HEK293 (cell line): ENCODE measurements at regions not wholly inside any gene's neighbourhood (a gene's known extent, or its start where the extent isn't known, plus 50 kb on each side); places are given as distances from the start of the nearest gene placed in this dataset.

Experiments
- CTCF ChIA-PET: fragments of 350-600 bp; formaldehyde crosslinking; extraction: SDS; loops from one replicate; lab custom pipeline; 2021; ENCODE audit warnings: antibody characterized with exemption; lab: Yijun Ruan, JAX
- POLR2A ChIA-PET: fragments of 300-600 bp; formaldehyde crosslinking; extraction: SDS; loops from one replicate; lab custom pipeline; 2020; ENCODE audit warnings: antibody characterized with exemption, inconsistent platforms; lab: Yijun Ruan, JAX
- H3K27ac ChIP-seq: fragments of 200-500 bp; sonication (Bioruptor generic); 2 replicates; pipeline ENCODE4 v1.5.1; 2014; ENCODE audit warnings: low read depth, low read length, control low read depth, inconsistent platforms; ENCODE audit errors: extremely low read depth
- H3K36me3 ChIP-seq, 2 experiments: fragments of 200-500 bp in 1 of 2; sonication (Bioruptor generic) in 1 of 2; 1 replicate in 1 of 2; 2 replicates in 1 of 2; pipeline ENCODE4 v1.5.1; 2014 to 2017; ENCODE audit warnings: inconsistent platforms in 2 of 2, low read length in 2 of 2; ENCODE audit not compliant: control insufficient read depth in 2 of 2, insufficient read depth in 1 of 2
- H3K4me1 ChIP-seq: fragments of 200-500 bp; sonication (Bioruptor generic); 2 replicates; pipeline ENCODE4 v1.5.1; 2014; ENCODE audit warnings: mild to moderate bottlenecking, low read length, inconsistent platforms; ENCODE audit not compliant: control insufficient read depth, insufficient read depth
- H3K4me3 ChIP-seq: 2 replicates; pipeline ENCODE4 v1.5.1; 2011; ENCODE audit warnings: low read depth, mild to moderate bottlenecking, control low read depth, low read length, moderate library complexity
- H3K9me3 ChIP-seq: fragments of 200-500 bp; sonication (Bioruptor generic); 2 replicates; pipeline ENCODE4 v1.5.1; 2014; ENCODE audit warnings: low read depth, low read length, inconsistent platforms; ENCODE audit not compliant: control insufficient read depth, insufficient read depth
- GLIS1 ChIP-seq: fragments of 450-650 bp; formaldehyde crosslinking; IDR thresholded peaks from 2 replicates; pipeline ENCODE4 v1.5.1; 2016; ENCODE audit warnings: missing biosample characterization, missing genetic modification characterization
- KLF1 ChIP-seq: fragments of 450-650 bp; formaldehyde crosslinking; IDR thresholded peaks from 2 replicates; pipeline ENCODE4 v1.5.1; 2016; ENCODE audit warnings: missing biosample characterization, missing genetic modification characterization
- MZF1 ChIP-seq: fragments of 450-650 bp; formaldehyde crosslinking; IDR thresholded peaks from 2 replicates; pipeline ENCODE4 v1.5.1; 2017; ENCODE audit warnings: missing biosample characterization, missing genetic modification characterization, borderline replicate concordance
- SALL2 ChIP-seq: fragments of 450-650 bp; formaldehyde crosslinking; IDR thresholded peaks from 2 replicates; pipeline ENCODE4 v1.5.0; 2017; ENCODE audit warnings: missing biosample characterization, mild to moderate bottlenecking, missing genetic modification characterization, borderline replicate concordance
- SCRT2 ChIP-seq: fragments of 450-650 bp; formaldehyde crosslinking; IDR thresholded peaks from 2 replicates; pipeline ENCODE4 v1.5.1; 2016; ENCODE audit warnings: missing biosample characterization, missing genetic modification characterization
- ZFP41 ChIP-seq: fragments of 450-650 bp; formaldehyde crosslinking; IDR thresholded peaks from 2 replicates; pipeline ENCODE4 v1.5.1; 2016; ENCODE audit warnings: missing biosample characterization, missing genetic modification characterization, borderline replicate concordance
- ZNF146 ChIP-seq: fragments of 450-650 bp; formaldehyde crosslinking; IDR thresholded peaks from 2 replicates; pipeline ENCODE4 v1.5.1; 2016; ENCODE audit warnings: missing biosample characterization, missing genetic modification characterization
- ZNF175 ChIP-seq: fragments of 450-650 bp; formaldehyde crosslinking; IDR thresholded peaks from 2 replicates; pipeline ENCODE4 v1.5.1; 2016; ENCODE audit warnings: missing biosample characterization, missing genetic modification characterization
- ZNF223 ChIP-seq: fragments of 450-650 bp; formaldehyde crosslinking; IDR thresholded peaks from 2 replicates; pipeline ENCODE4 v1.5.1; 2016; ENCODE audit warnings: missing biosample characterization, missing genetic modification characterization
- ZNF23 ChIP-seq: fragments of 450-650 bp; formaldehyde crosslinking; IDR thresholded peaks from 2 replicates; pipeline ENCODE4 v1.5.1; 2016; ENCODE audit warnings: missing biosample characterization, missing genetic modification characterization, borderline replicate concordance
- ZNF302 ChIP-seq: fragments of 450-650 bp; formaldehyde crosslinking; IDR thresholded peaks from 2 replicates; pipeline ENCODE4 v1.5.1; 2016; ENCODE audit warnings: missing biosample characterization, missing genetic modification characterization, low read depth
- ZNF391 ChIP-seq: fragments of 450-650 bp; formaldehyde crosslinking; IDR thresholded peaks from 2 replicates; pipeline ENCODE4 v1.5.1; 2016; ENCODE audit warnings: low read depth, missing biosample characterization, missing genetic modification characterization, borderline replicate concordance
- ZNF555 ChIP-seq: fragments of 450-650 bp; formaldehyde crosslinking; conservative IDR thresholded peaks from 2 replicates; pipeline ENCODE4 v1.5.1; 2017; ENCODE audit warnings: missing biosample characterization, mild to moderate bottlenecking, missing genetic modification characterization, inconsistent platforms
- TF ChIP-seq, protein P1 (sequence below): fragments of 450-650 bp; formaldehyde crosslinking; IDR thresholded peaks from 2 replicates; pipeline ENCODE4 v1.5.1; 2016; ENCODE audit warnings: missing biosample characterization, missing genetic modification characterization

DNA sequence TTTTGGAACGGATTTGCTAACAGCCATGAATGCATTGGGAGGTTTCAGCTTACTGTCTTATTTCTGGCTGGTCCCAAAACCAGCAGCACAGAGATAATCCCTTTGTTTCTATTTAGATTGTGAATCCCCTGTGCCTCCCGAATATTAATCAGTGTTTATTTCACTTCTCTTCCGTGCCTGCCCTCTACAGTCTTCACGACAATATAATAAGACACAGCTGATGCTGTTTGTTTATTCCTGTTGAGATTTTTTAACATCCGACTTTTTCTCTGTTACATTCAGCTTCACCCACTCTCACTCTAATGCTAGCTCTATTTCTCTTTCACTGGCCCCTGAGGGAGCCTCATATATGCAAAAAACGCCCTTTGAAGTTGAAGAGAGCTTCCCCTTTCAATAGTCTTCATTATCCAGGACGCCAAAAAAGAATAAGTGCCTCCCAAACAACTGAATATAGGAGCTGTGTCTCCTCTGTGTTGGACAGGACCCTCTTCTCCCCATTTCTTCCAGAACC lies 995.3 kb downstream of the ROBO2 start:
- H3K36me3 ChIP-seq = no peaks in the 10 kb centered on the region
- H3K4me1 ChIP-seq = no peaks in the 10 kb centered on the region
- ChIA-PET POLR2A (no interaction called here), CTCF (interaction anchor here (0.6 kb wide), 1 partner anchor 14 kb away, joined by 3 read pairs; no protein-coding TSS in a partner anchor)
- no peaks in the 10 kb centered on the region for H3K9me3 ChIP-seq
- TF ChIP-seq SCRT2 (tag by site-specific recombination) (no peak), GLIS1 (tag by site-specific recombination) (no peak), ZNF555 (tag by site-specific recombination) (no peak), ZNF302 (tag by site-specific recombination) (no peak)
- no peak overlapping the region for H3K4me3 ChIP-seq
- no peak overlapping the region for H3K27ac ChIP-seq

DNA sequence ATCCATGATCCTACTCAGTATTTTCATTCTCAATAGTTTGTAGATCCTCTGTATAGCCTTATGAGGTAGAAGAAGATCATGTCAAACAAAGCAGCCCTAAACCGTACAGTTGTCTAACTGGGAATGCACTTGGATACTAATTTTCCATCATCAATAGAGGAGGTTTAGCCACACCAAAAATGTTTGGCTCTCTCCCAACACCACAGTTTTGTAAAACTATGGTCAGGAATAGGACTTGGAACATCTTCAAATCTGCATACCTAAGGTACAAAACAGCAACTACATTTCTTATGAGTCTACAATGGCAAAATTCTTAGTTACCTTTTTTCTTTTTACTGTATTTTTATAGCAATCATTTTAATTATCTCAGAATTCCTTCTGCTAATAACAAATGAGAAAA lies 1001.6 kb downstream of the ROBO2 start:
- CTCF ChIA-PET = no interaction called here
- Histone ChIP-seq H3K4me1 (no peaks in the 10 kb centered on the region), H3K9me3 (no peaks in the 10 kb centered on the region)

DNA sequence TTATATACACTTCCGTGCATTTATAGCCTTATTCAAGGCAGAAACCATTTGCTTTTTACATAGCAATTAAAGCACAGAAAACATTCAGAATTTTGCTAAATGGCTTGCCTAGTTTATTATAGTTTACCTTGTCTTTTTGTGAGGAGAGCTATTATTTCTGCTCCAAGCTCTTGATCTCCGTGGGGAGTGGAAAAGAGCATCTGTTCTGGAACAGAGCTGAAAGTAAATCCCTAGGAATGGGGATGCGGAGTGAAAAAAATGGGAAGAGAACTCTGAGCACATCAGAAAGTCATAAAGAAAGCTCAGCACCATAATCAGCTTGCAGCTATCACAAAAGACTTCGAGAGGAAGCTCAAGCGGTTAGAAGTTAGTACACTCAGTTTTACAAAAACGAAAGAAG lies 1006.7 kb downstream of the ROBO2 start:
- no peak overlapping the region for H3K4me3 ChIP-seq
- H3K9me3 ChIP-seq = no peaks in the 10 kb centered on the region
- ChIA-PET CTCF (no interaction called here), POLR2A (no interaction called here)
- TF ChIP-seq MZF1 (tag by site-specific recombination) (0 out of 2 replicates have a peak, but pooled peaks have one; percentile 45), ZNF23 (no peak)
- no peaks in the 10 kb centered on the region for H3K36me3 ChIP-seq
- no peak overlapping the region for H3K27ac ChIP-seq
- no peaks in the 10 kb centered on the region for H3K4me1 ChIP-seq

More for the DNA sequence above, 1001.6 kb downstream of the ROBO2 start:
- POLR2A ChIA-PET = no interaction called here
- Histone ChIP-seq H3K4me3 (no peak overlapping the region), H3K36me3 (no peaks in the 10 kb centered on the region), H3K27ac (no peak overlapping the region)
- no peak for TF ChIP-seq ZNF223
- TF ChIP-seq, protein P1, sequence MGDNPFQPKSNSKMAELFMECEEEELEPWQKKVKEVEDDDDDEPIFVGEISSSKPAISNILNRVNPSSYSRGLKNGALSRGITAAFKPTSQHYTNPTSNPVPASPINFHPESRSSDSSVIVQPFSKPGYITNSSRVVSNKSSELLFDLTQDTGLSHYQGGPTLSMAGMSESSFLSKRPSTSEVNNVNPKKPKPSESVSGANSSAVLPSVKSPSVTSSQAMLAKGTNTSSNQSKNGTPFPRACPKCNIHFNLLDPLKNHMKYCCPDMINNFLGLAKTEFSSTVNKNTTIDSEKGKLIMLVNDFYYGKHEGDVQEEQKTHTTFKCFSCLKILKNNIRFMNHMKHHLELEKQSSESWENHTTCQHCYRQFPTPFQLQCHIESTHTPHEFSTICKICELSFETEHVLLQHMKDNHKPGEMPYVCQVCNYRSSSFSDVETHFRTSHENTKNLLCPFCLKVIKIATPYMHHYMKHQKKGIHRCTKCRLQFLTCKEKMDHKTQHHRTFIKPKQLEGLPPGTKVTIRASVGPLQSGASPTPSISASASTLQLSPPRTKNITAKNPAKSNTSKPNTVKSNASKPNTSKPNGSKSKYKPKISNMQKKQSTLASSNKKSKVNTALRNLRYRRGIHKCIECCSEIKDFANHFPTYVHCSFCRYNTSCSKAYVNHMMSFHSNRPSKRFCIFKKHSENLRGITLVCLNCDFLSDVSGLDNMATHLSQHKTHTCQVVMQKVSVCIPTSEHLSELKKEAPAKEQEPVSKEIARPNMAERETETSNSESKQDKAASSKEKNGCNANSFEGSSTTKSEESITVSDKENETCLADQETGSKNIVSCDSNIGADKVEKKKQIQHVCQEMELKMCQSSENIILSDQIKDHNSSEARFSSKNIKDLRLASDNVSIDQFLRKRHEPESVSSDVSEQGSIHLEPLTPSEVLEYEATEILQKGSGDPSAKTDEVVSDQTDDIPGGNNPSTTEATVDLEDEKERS (tag by site-specific recombination) = no peak
- no peak for TF ChIP-seq ZNF175 (tag by site-specific recombination)
- TF ChIP-seq KLF1 = no peak

DNA sequence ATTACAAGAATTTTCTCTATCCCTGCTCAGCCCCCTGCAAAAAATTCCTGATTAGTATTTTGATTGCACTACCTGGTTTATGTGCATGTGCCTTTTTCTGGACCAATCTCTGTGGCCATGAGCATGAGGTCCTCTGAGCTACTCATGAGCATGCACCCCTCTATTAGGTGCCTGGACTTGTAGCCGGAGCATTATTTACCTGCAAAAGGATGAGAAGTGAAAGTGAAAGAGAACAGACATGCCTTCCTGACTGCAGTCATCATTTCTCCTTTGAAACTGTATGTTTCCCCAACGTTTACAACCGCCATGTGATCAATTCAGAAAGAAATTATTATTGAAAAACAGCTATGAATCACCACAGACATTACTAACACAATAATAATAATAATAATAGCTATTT lies 1008.8 kb downstream of the ROBO2 start:
- Histone ChIP-seq H3K4me3 (no peak overlapping the region), H3K9me3 (no peaks in the 10 kb centered on the region), H3K36me3 (no peaks in the 10 kb centered on the region), H3K27ac (no peak overlapping the region)
- CTCF ChIA-PET = interaction anchor here (0.7 kb wide), 1 partner anchor 1036 kb away, joined by 4 read pairs; no protein-coding TSS in a partner anchor
- POLR2A ChIA-PET = no interaction called here
- TF ChIP-seq ZNF223 (no peak), ZNF391 (tag by site-specific recombination) (no peak), ZFP41 (tag by site-specific recombination) (no peak), ZNF146 (tag by site-specific recombination) (no peak), SALL2 (tag by site-specific recombination) (no peak)
- TF ChIP-seq, all 188 proteins: peak for 0
- H3K4me1 ChIP-seq = no peaks in the 10 kb centered on the region
